GM12878 (cell line): ENCODE measurements at regions not wholly inside any gene's neighbourhood (a gene's known extent, or its start where the extent isn't known, plus 50 kb on each side); places are given as distances from the start of the nearest gene placed in this dataset.

Experiments
- ATAC-seq: fragments of 200-7000 bp; cut with Tn5 transposase; 3 replicates; pipeline ENCODE4 v1.9.1; 2020; ENCODE audit warnings: mild to moderate bottlenecking, moderate library complexity
- BruUV-seq: library from RNA; stranded (reverse); fragments of 400-500 nt; replicated peaks from 2 replicates; lab custom pipeline; 2021; lab: Mats Ljungman, UMichigan
- CTCF ChIA-PET: fragments of 300-600 bp; sonication (Branson Sonifier 250); formaldehyde crosslinking; extraction: SDS; loops from one replicate; lab custom pipeline; 2021; ENCODE audit warnings: inconsistent platforms; lab: Yijun Ruan, JAX
- POLR2A ChIA-PET: fragments of 350-600 bp; formaldehyde crosslinking; extraction: SDS; loops from one replicate; lab custom pipeline; 2021; ENCODE audit warnings: inconsistent platforms; lab: Charles Lee
- RAD21 ChIA-PET: fragments of 300-600 bp; sonication (Branson Sonifier 250); formaldehyde crosslinking; loops from one replicate; lab custom pipeline; 2023; ENCODE audit warnings: antibody characterized with exemption; ENCODE audit not compliant: unreplicated experiment; lab: Charles Lee
- SMC1A ChIA-PET: fragments of 300-600 bp; sonication (Branson Sonifier 250); formaldehyde crosslinking; loops from one replicate; lab custom pipeline; 2023; ENCODE audit not compliant: unreplicated experiment, uncharacterized antibody; lab: Charles Lee
- DNase-seq: peaks from one replicate; pipeline ENCODE4 v3.0.0-alpha.2; 2011; ENCODE audit warnings: low read depth, low spot score
- FAIRE-seq: peaks from 3 replicates; lab custom pipeline; 2011; peaks lifted over from hg19 to GRCh38; lab: Jason Lieb, UNC
- H2AFZ ChIP-seq: 2 replicates; pipeline ENCODE4 v1.6.0; 2011; ENCODE audit warnings: low read depth, low read length, control low read depth; ENCODE audit not compliant: control insufficient read depth
- H3K27ac ChIP-seq: 2 replicates; pipeline ENCODE4 v1.5.1; 2011; ENCODE audit warnings: control low read depth; ENCODE audit not compliant: control insufficient read depth, insufficient read depth
- H3K27me3 ChIP-seq, 2 experiments: replicated peaks in 1 of 2; 2 replicates each; pipeline versions ENCODE4 v1.6.0 to v1.6.1; 2011; ENCODE audit warnings: low read length in 1 of 2; ENCODE audit not compliant: control insufficient read depth in 2 of 2, insufficient read depth in 2 of 2
- H3K36me3 ChIP-seq, 2 experiments: 2 replicates each; pipeline ENCODE4 v1.5.1; 2011; ENCODE audit warnings: low read length in 1 of 2; ENCODE audit not compliant: control insufficient read depth in 2 of 2, insufficient read depth in 2 of 2
- H3K4me1 ChIP-seq: 2 replicates; pipeline ENCODE4 v1.6.1; 2011; ENCODE audit warnings: mild to moderate bottlenecking, low read length, moderate library complexity, mixed read lengths; ENCODE audit not compliant: control insufficient read depth, insufficient read depth
- H3K4me2 ChIP-seq: 2 replicates; pipeline ENCODE4 v1.6.0; 2011; ENCODE audit warnings: control low read depth; ENCODE audit not compliant: control insufficient read depth, insufficient read depth
- H3K4me3 ChIP-seq: fragments of 200-600 bp; sonication (generic); 2 replicates; pipeline ENCODE4 v1.5.1; 2016
- H3K79me2 ChIP-seq: 2 replicates; pipeline ENCODE4 v1.6.0; 2011; ENCODE audit warnings: low read length; ENCODE audit not compliant: control insufficient read depth, insufficient read depth
- H3K9ac ChIP-seq: 2 replicates; pipeline ENCODE4 v1.8.0; 2011; ENCODE audit warnings: low read length, control low read depth, mixed read lengths; ENCODE audit not compliant: control insufficient read depth, insufficient read depth
- H3K9me3 ChIP-seq: replicated peaks from 3 replicates; pipeline ENCODE4 v1.5.1; 2011; ENCODE audit warnings: mild to moderate bottlenecking, low read length; ENCODE audit not compliant: control insufficient read depth, insufficient read depth
- H4K20me1 ChIP-seq: 2 replicates; pipeline ENCODE4 v1.6.0; 2011; ENCODE audit not compliant: control insufficient read depth, insufficient read depth
- EP300 ChIP-seq, 2 experiments: fragments of 150-350 bp in 1 of 2; IDR thresholded peaks; 2 replicates each; pipeline ENCODE4 v1.6.1; 2011 to 2012; ENCODE audit warnings: low read depth in 2 of 2, low read length in 2 of 2, borderline replicate concordance in 1 of 2, improper control_type of control experiment in 1 of 2, inconsistent platforms in 1 of 2; ENCODE audit not compliant: control insufficient read depth in 1 of 2
- HSF1 ChIP-seq: fragments of 150-350 bp; IDR thresholded peaks from 2 replicates; pipeline ENCODE4 v1.6.1; 2014; ENCODE audit warnings: mild to moderate bottlenecking, low read depth, low read length
- IKZF1 ChIP-seq: fragments of 450-650 bp; conservative IDR thresholded peaks from 2 replicates; pipeline ENCODE4 v1.6.1; 2017; ENCODE audit warnings: antibody characterized with exemption, mild to moderate bottlenecking
- IRF4 ChIP-seq: IDR thresholded peaks from 2 replicates; pipeline ENCODE4 v1.6.1; 2011; ENCODE audit warnings: low read depth, low read length
- MTA3 ChIP-seq: IDR thresholded peaks from 2 replicates; pipeline ENCODE4 v1.6.1; 2012; ENCODE audit warnings: low read length, inconsistent platforms, borderline replicate concordance
- NFIC ChIP-seq: IDR thresholded peaks from 2 replicates; pipeline ENCODE4 v1.6.1; 2012; ENCODE audit warnings: low read depth, mild to moderate bottlenecking, inconsistent platforms, low read length, moderate library complexity
- NR2C2 ChIP-seq: IDR thresholded peaks from 2 replicates; pipeline ENCODE4 v1.6.1; 2011; ENCODE audit warnings: borderline replicate concordance, low read depth; ENCODE audit not compliant: control insufficient read depth, insufficient read length
- POLR2AphosphoS2 ChIP-seq: IDR thresholded peaks from 2 replicates; pipeline ENCODE4 v1.6.1; 2011; ENCODE audit warnings: low read depth, mild to moderate bottlenecking, low read length, improper control_type of control experiment, moderate library complexity
- SKIL ChIP-seq: fragments of 450-650 bp; IDR thresholded peaks from 2 replicates; pipeline ENCODE4 v1.6.1; 2017; ENCODE audit warnings: mild to moderate bottlenecking, low read depth, inconsistent platforms; ENCODE audit not compliant: poor library complexity, severe bottlenecking
- SUZ12 ChIP-seq: fragments of 200-600 bp; sonication (generic); IDR thresholded peaks from one replicate; pipeline ENCODE4 v1.6.1; 2018; ENCODE audit warnings: antibody characterized with exemption, mild to moderate bottlenecking; ENCODE audit not compliant: unreplicated experiment
- TBL1XR1 ChIP-seq: IDR thresholded peaks from 2 replicates; pipeline ENCODE4 v1.6.1; 2012; ENCODE audit warnings: low read depth, low read length, improper control_type of control experiment
- TCF12 ChIP-seq: IDR thresholded peaks from 2 replicates; pipeline ENCODE4 v1.6.1; 2011; ENCODE audit warnings: low read depth, mild to moderate bottlenecking, low read length
- WRNIP1 ChIP-seq: IDR thresholded peaks from 2 replicates; pipeline ENCODE4 v1.6.1; 2011; ENCODE audit warnings: low read depth, low read length, improper control_type of control experiment, borderline replicate concordance
- ZBED1 ChIP-seq: IDR thresholded peaks from 2 replicates; pipeline ENCODE4 v1.6.1; 2016; ENCODE audit warnings: borderline replicate concordance
- WGBS: methylation state at CpG from one replicate; pipeline ENCODE4 v1.1.6; 2016; ENCODE audit warnings: low lambda C conversion rate; ENCODE audit not compliant: insufficient replicate concordance, insufficient coverage; ENCODE audit errors: missing lambda C conversion rate; 5-methylcytosine and 5-hydroxymethylcytosine counted together
- in situ Hi-C: fragments of 300-500 bp; cut with MboI; formaldehyde crosslinking; loops from 9 replicates; pipeline ENCODE4 v1.14.3; 2018; ENCODE audit warnings: mixed read lengths
- intact Hi-C: fragments of 100-400 bp; cut with micrococcal nuclease; formaldehyde crosslinking; loops from one replicate; pipeline ENCODE4 v1.14.2; 2022; ENCODE audit not compliant: unreplicated experiment

GRCh38 chr18:42635378-42636048 is 480.0 kb downstream of the RIT2 start:
- intact Hi-C loops, result no loop called here
- no peak overlapping the region for H2AFZ ChIP-seq
- H3K36me3 ChIP-seq, result no peaks in the 10 kb centered on the region
- BruUV-seq, result no TSS peak
- no peaks in the 10 kb centered on the region for H4K20me1 ChIP-seq
- no peaks in the 10 kb centered on the region for H3K27me3 ChIP-seq
- ChIA-PET RAD21 (interaction anchor here (0.6 kb wide), 1 partner anchor 41 kb away, joined by 3 read pairs; no protein-coding TSS in a partner anchor), CTCF (interaction anchor here (1.2 kb wide), 1 partner anchor 40 kb away, joined by 3 read pairs; no protein-coding TSS in a partner anchor), POLR2A (interaction anchor here (0.6 kb wide), 1 partner anchor 32 kb away, joined by 5 read pairs; no protein-coding TSS in a partner anchor), SMC1A (no interaction called here)
- H3K4me3 ChIP-seq, result no peak overlapping the region
- no peak for FAIRE-seq
- H3K4me1 ChIP-seq, result no peaks in the 10 kb centered on the region
- H3K4me2 ChIP-seq, result no peak overlapping the region
- H3K9me3 ChIP-seq, result no peaks in the 10 kb centered on the region
- no peak for ATAC-seq
- H3K79me2 ChIP-seq, result no peaks in the 10 kb centered on the region
- in situ Hi-C loops, result no loop called here
- TF ChIP-seq EP300 (IDR thresholded peaks at IDR 0.05; ENCODE audit: borderline replicate concordance in 1 of 2, control insufficient read depth in 1 of 2, low read depth in 2 of 2, low read length in 2 of 2), result no peak
- no peak for TF ChIP-seq NFIC
- TF ChIP-seq WRNIP1, result no peak
- no peak for TF ChIP-seq SKIL
- no peak for TF ChIP-seq TCF12
- TF ChIP-seq SUZ12, result no peak
- no peak for TF ChIP-seq IRF4
- TF ChIP-seq IKZF1, result no peak
- no peak for TF ChIP-seq NR2C2
- no peak for TF ChIP-seq ZBED1
- no peak for TF ChIP-seq TBL1XR1
- no peak for TF ChIP-seq POLR2AphosphoS2
- no peak for TF ChIP-seq MTA3
- TF ChIP-seq HSF1, result no peak
- DNase-seq, result no peak
- no peak overlapping the region for H3K27ac ChIP-seq
- H3K9ac ChIP-seq, result no peak overlapping the region
- 0% methylated on average over 2 of the region's 3 CpGs for WGBS
